ENCODE measurements at regions not wholly inside any gene's neighbourhood (a gene's known extent, or its start where the extent isn't known, plus 50 kb on each side); places are given as distances from the start of the nearest gene placed in this dataset.
"Not testable (repeated sequence)": the region's sequence is repeated elsewhere in the genome, so short reads cannot be mapped to it uniquely, and the experiment has no call there.

DNA sequence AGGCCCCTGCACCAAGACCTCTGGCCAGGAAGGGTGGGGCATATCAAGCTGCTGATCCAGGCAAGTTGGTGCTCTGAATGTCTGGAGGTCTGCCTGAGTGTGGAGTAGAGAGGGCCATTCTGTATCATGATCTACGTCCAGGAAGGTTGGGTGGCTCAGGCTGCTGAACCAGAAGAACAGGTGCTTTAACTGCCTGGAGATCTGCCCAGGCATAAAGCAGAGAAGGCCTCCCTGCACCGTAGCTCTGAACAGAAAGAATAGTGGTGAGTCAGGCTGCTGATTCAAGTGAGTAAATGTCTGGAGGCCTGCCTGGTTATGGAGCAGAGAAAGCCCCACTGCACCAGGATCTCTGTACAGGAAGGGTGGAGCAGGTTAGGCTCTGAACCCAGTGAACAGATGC is 905.5 kb upstream of the ADAMTS5 start:
- not testable (repeated sequence) for H3K4me3 Mint-ChIP-seq; H3K27ac Mint-ChIP-seq; H3K36me3 Mint-ChIP-seq; ATAC-seq (replicated peaks); H3K4me1 Mint-ChIP-seq; H3K27me3 Mint-ChIP-seq; DNase-seq
- peaks cover 4 to 11% of the 10 kb centered on the region in 2 donors for H3K9me3 Mint-ChIP-seq

GRCh38 chr21:27870755-27871154 is 903.9 kb upstream of the ADAMTS5 start:
- not testable (repeated sequence) for H3K4me1 Mint-ChIP-seq; H3K36me3 Mint-ChIP-seq; H3K4me3 Mint-ChIP-seq; DNase-seq; H3K27ac Mint-ChIP-seq; H3K27me3 Mint-ChIP-seq; ATAC-seq (replicated peaks)
- peaks cover 13 to 15% of the 10 kb centered on the region in 2 donors for H3K9me3 Mint-ChIP-seq

DNA sequence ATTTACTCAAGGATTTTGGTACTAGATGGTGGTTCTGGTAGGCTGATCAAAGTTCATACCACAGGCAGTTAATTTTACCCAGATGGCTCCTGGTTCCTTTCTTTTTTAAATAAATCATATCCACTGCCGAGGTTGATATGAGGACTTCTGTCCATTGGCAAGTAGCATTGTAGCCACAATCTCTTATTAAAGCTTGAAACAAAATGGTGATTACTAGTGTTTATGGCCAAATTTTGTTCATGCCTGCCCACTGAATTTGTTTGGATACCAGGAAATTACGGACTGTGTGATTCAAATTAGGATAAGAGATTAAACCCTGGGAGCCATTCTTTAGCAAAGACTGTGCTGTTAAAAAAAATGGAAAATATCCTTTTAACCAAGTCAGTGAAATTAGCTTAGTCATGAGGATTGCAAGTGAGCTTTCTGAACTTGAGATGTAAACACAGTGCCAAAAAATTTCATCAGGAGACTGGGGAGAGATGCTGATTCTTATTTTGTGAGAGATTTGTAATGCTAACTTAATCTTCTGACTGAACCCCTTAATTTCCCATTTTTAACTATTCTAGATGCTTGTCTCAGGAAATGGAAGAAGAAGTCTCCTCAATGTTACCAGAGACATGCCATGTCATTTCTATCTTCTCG is 893.5 kb upstream of the ADAMTS5 start:
- H3K36me3 Mint-ChIP-seq; ATAC-seq (replicated peaks); H3K4me1 Mint-ChIP-seq; H3K4me3 Mint-ChIP-seq; DNase-seq; H3K9me3 Mint-ChIP-seq; H3K27ac Mint-ChIP-seq; H3K27me3 Mint-ChIP-seq: not testable (repeated sequence)

- not testable (repeated sequence) for H3K4me1 Mint-ChIP-seq; H3K9me3 Mint-ChIP-seq; H3K36me3 Mint-ChIP-seq; H3K27me3 Mint-ChIP-seq; H3K27ac Mint-ChIP-seq; ATAC-seq (replicated peaks); DNase-seq; H3K4me3 Mint-ChIP-seq
These were observed 891.4 kb upstream of the ADAMTS5 start for GRCh38 chr21:27858053-27858825.

GRCh38 chr21:27856988-27857387 is 890.1 kb upstream of the ADAMTS5 start:
- not testable (repeated sequence) for H3K4me1 Mint-ChIP-seq; H3K27ac Mint-ChIP-seq; DNase-seq; H3K36me3 Mint-ChIP-seq; H3K4me3 Mint-ChIP-seq; ATAC-seq (replicated peaks); H3K9me3 Mint-ChIP-seq; H3K27me3 Mint-ChIP-seq

- no peaks in the 10 kb centered on the region for H3K4me1 Mint-ChIP-seq
- ATAC-seq (replicated peaks) (no peak), DNase-seq (no peak)
- H3K4me3 Mint-ChIP-seq, result no peak overlapping the region
- no peak overlapping the region for H3K27ac Mint-ChIP-seq
- H3K27me3 Mint-ChIP-seq, result no peaks in the 10 kb centered on the region
- H3K36me3 Mint-ChIP-seq, result no peaks in the 10 kb centered on the region
- H3K9me3 Mint-ChIP-seq, result peaks cover 8 to 14% of the 10 kb centered on the region in 2 donors
These were observed 874.3 kb upstream of the ADAMTS5 start for GRCh38 chr21:27841084-27841672.

DNA sequence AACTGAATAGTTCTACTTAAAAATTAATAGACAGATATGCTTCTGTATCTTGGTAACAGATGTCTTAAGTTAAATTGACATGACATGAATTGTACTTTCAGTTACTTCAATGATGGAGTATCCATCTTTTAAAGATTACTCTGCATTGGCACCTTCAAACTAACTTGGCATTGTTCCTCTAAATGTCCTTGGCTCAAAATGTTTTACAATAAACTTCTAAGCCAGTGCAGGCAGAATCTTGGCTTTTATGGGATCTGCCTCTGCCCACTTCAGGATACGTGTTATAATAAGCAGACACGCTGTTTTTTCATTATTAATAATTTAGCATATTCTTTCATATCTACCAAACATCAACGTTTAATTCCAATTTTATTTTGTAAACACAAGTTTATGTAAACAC is 873.4 kb upstream of the ADAMTS5 start:
- H3K4me1 Mint-ChIP-seq, result no peaks in the 10 kb centered on the region
- DNase-seq, result no peak
- no peaks in the 10 kb centered on the region for H3K36me3 Mint-ChIP-seq
- H3K27ac Mint-ChIP-seq, result no peak overlapping the region
- peaks cover 5 to 8% of the 10 kb centered on the region in 2 donors for H3K9me3 Mint-ChIP-seq
- no peak for ATAC-seq (replicated peaks)
- no peaks in the 10 kb centered on the region for H3K27me3 Mint-ChIP-seq
- no peak overlapping the region for H3K4me3 Mint-ChIP-seq

GRCh38 chr21:27839512-27840115 is 872.7 kb upstream of the ADAMTS5 start:
- Mint-ChIP-seq H3K27ac (no peak overlapping the region), H3K9me3 (peaks cover 3 to 8% of the 10 kb centered on the region in 2 donors), H3K27me3 (no peaks in the 10 kb centered on the region), H3K4me1 (no peaks in the 10 kb centered on the region), H3K36me3 (no peaks in the 10 kb centered on the region), H3K4me3 (no peak overlapping the region)
- ATAC-seq (replicated peaks), result no peak
- DNase-seq, result no peak

DNA sequence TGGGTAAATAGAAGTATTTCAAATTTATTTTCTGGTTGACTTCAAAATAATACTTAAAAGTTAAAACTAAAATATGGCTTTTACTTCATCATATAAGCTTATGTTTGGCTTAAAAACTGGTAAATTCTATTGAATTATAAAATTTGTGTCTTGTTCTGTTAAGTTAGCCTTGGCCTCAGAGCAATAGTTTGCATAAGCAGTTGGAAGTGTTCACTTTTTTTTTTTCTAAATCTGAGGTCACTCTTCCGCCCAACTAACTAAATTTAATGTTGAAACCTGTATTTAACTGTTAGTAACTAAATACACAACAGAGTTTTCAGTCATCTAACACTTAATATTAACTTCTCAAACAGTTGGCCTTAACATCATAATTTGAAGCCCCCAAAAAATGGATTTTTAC is 871.7 kb upstream of the ADAMTS5 start:
- peaks cover 3 to 8% of the 10 kb centered on the region in 2 donors for H3K9me3 Mint-ChIP-seq
- no peaks in the 10 kb centered on the region for H3K4me1 Mint-ChIP-seq
- DNase-seq, result no peak
- no peak for ATAC-seq (replicated peaks)
- H3K27me3 Mint-ChIP-seq, result no peaks in the 10 kb centered on the region
- H3K36me3 Mint-ChIP-seq, result no peaks in the 10 kb centered on the region
- no peak overlapping the region for H3K27ac Mint-ChIP-seq
- H3K4me3 Mint-ChIP-seq, result no peak overlapping the region

DNA sequence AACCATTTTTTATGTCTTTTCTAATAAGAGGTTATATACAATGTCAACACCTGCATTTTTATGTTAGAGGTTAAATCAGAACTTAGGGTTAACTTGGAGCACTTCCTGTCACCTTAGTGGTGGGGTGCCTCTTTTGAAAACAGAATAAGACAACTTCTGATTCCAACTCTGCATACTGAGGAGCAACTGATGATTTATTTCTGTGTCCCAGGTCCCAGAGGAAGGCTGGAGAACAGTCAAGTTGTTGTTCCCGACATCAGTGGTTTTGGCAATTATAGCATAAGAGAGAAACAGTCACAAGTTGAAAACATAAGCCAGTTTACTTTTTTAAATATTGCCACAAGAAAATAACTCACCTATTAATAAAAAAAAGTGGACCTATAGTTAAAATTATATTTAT is 871.0 kb upstream of the ADAMTS5 start:
- H3K4me3 Mint-ChIP-seq, result no peak overlapping the region
- H3K27ac Mint-ChIP-seq, result no peak overlapping the region
- ATAC-seq (replicated peaks) (no peak), DNase-seq (no peak)
- H3K4me1 Mint-ChIP-seq, result no peaks in the 10 kb centered on the region
- H3K9me3 Mint-ChIP-seq, result peaks cover 2 to 4% of the 10 kb centered on the region in 2 donors
- H3K36me3 Mint-ChIP-seq, result no peaks in the 10 kb centered on the region
- H3K27me3 Mint-ChIP-seq, result no peaks in the 10 kb centered on the region

- DNase-seq (no peak), ATAC-seq (replicated peaks) (no peak)
- no peak overlapping the region for H3K27ac Mint-ChIP-seq
- H3K9me3 Mint-ChIP-seq, result peaks cover 4 to 8% of the 10 kb centered on the region in 2 donors
- no peaks in the 10 kb centered on the region for H3K4me1 Mint-ChIP-seq
- H3K27me3 Mint-ChIP-seq, result no peaks in the 10 kb centered on the region
- H3K4me3 Mint-ChIP-seq, result no peak overlapping the region
- H3K36me3 Mint-ChIP-seq, result no peaks in the 10 kb centered on the region
These were observed 866.4 kb upstream of the ADAMTS5 start for GRCh38 chr21:27833298-27833697.

GRCh38 chr21:27831816-27832569 is 865.1 kb upstream of the ADAMTS5 start:
- Mint-ChIP-seq H3K36me3 (no peaks in the 10 kb centered on the region), H3K4me1 (no peaks in the 10 kb centered on the region), H3K4me3 (no peak overlapping the region), H3K27me3 (no peaks in the 10 kb centered on the region), H3K27ac (no peak overlapping the region), H3K9me3 (peaks cover 4 to 9% of the 10 kb centered on the region in 2 donors)
- ATAC-seq (replicated peaks), result no peak
- DNase-seq, result no peak

DNA sequence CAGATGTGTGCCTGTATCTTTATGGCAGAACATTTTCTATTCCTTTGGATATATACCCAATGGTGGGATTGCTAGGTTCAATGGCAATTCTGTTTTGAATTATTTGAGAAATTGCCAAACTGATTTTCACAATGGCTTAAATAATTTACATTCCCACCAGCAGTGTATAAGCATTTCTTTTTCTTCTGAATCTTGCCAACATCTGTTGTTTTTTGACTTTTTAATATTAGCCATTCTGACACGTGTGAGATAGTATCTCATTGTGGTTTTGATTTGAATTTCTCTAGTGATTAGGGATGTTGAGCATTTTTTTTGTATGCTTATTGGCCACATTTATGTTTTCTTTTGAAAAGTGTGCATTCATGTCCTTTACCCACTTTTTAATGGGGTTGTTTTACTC is 864.3 kb upstream of the ADAMTS5 start:
- Mint-ChIP-seq H3K27me3 (no peaks in the 10 kb centered on the region), H3K4me1 (no peaks in the 10 kb centered on the region), H3K9me3 (peaks cover 5 to 9% of the 10 kb centered on the region in 2 donors), H3K4me3 (no peak overlapping the region), H3K36me3 (no peaks in the 10 kb centered on the region), H3K27ac (no peak overlapping the region)
- no peak for ATAC-seq (replicated peaks)
- DNase-seq, result no peak

GRCh38 chr21:27827972-27828371 is 861.1 kb upstream of the ADAMTS5 start:
- Mint-ChIP-seq H3K4me3 (no peak overlapping the region), H3K36me3 (no peaks in the 10 kb centered on the region), H3K27ac (no peak overlapping the region), H3K9me3 (peaks cover 8 to 13% of the 10 kb centered on the region in 2 donors), H3K4me1 (no peaks in the 10 kb centered on the region), H3K27me3 (no peaks in the 10 kb centered on the region)
- DNase-seq (no peak), ATAC-seq (replicated peaks) (no peak)

Measured in stimulated activated naive B cell treated with anti-CD40 and anti-IgM and Interleukin-4, amounts not matched to agents 10 μg/mL and 1 μg/mL and 100 μg/mL, for 72 hours (primary cell).